H9 (cell line): ENCODE measurements at regions not wholly inside any gene's neighbourhood (a gene's known extent, or its start where the extent isn't known, plus 50 kb on each side); places are given as distances from the start of the nearest gene placed in this dataset.

ENCODE experiments used
- DNase-seq: peaks from one replicate; pipeline ENCODE4 v3.0.0-alpha.2; 2017
- H2AFZ ChIP-seq: one replicate; pipeline ENCODE4 v1.6.1; 2013; ENCODE audit warnings: mild to moderate bottlenecking, low read length, control low read depth, moderate library complexity
- H2AK5ac ChIP-seq: 2 replicates; pipeline ENCODE4 v1.6.1; 2013; ENCODE audit warnings: low read length, control low read depth, mixed read lengths; ENCODE audit not compliant: insufficient read length
- H2BK120ac ChIP-seq: one replicate; pipeline ENCODE4 v1.6.1; 2013; ENCODE audit warnings: low read depth, mild to moderate bottlenecking, low read length, control low read depth, inconsistent platforms; ENCODE audit not compliant: poor library complexity, severe bottlenecking
- H2BK12ac ChIP-seq: 2 replicates; pipeline ENCODE4 v1.6.1; 2013; ENCODE audit warnings: low read length, control low read depth, mixed read lengths, low read depth; ENCODE audit not compliant: insufficient read length
- H2BK15ac ChIP-seq: 2 replicates; pipeline ENCODE4 v1.6.1; 2013; ENCODE audit warnings: low read depth, low read length, control low read depth
- H2BK20ac ChIP-seq: one replicate; pipeline ENCODE4 v1.6.1; 2013; ENCODE audit warnings: low read depth, mild to moderate bottlenecking, low read length, control low read depth, inconsistent platforms; ENCODE audit not compliant: poor library complexity, severe bottlenecking
- H2BK5ac ChIP-seq: 2 replicates; pipeline ENCODE4 v1.6.1; 2013; ENCODE audit warnings: low read length, control low read depth, mixed read lengths; ENCODE audit not compliant: insufficient read length
- H3K14ac ChIP-seq: 2 replicates; pipeline ENCODE4 v1.6.1; 2013; ENCODE audit warnings: low read length, control low read depth; ENCODE audit not compliant: insufficient read depth
- H3K18ac ChIP-seq: 2 replicates; pipeline ENCODE4 v1.6.1; 2013; ENCODE audit warnings: low read depth, mild to moderate bottlenecking, mixed read lengths, low read length, control low read depth; ENCODE audit not compliant: insufficient read length
- H3K23ac ChIP-seq: 2 replicates; pipeline ENCODE4 v1.6.1; 2013; ENCODE audit warnings: low read length, control low read depth, mixed read lengths, low read depth; ENCODE audit not compliant: insufficient read length
- H3K23me2 ChIP-seq: 2 replicates; pipeline ENCODE4 v1.6.1; 2013; ENCODE audit warnings: low read depth, mild to moderate bottlenecking, mixed read lengths, low read length, control low read depth; ENCODE audit not compliant: insufficient read length, poor library complexity, severe bottlenecking
- H3K27ac ChIP-seq: 2 replicates; pipeline ENCODE4 v1.5.1; 2013; ENCODE audit warnings: low read length, control low read depth, mixed read lengths, low read depth; ENCODE audit not compliant: insufficient read length
- H3K27me3 ChIP-seq: 2 replicates; pipeline ENCODE4 v1.6.1; 2013; ENCODE audit warnings: low read length, control low read depth, inconsistent platforms; ENCODE audit not compliant: insufficient read depth
- H3K4ac ChIP-seq: 2 replicates; pipeline ENCODE4 v1.6.1; 2013; ENCODE audit warnings: low read depth, mild to moderate bottlenecking, control low read depth, inconsistent platforms, low read length, moderate library complexity
- H3K4me1 ChIP-seq: 2 replicates; pipeline ENCODE4 v1.6.1; 2013; ENCODE audit warnings: low read length, control low read depth, inconsistent platforms; ENCODE audit not compliant: insufficient read depth
- H3K4me2 ChIP-seq: 2 replicates; pipeline ENCODE4 v1.6.1; 2013; ENCODE audit warnings: low read length, control low read depth, mixed read lengths; ENCODE audit not compliant: insufficient read length, insufficient read depth
- H3K56ac ChIP-seq: 2 replicates; pipeline ENCODE4 v1.6.1; 2013; ENCODE audit warnings: low read depth, mild to moderate bottlenecking, mixed read lengths, low read length, control low read depth; ENCODE audit not compliant: insufficient read length
- H3K79me1 ChIP-seq: 2 replicates; pipeline ENCODE4 v1.6.1; 2013; ENCODE audit warnings: low read depth, mild to moderate bottlenecking, moderate library complexity, low read length, control low read depth, inconsistent platforms; ENCODE audit not compliant: insufficient read depth, poor library complexity, severe bottlenecking
- H3K79me2 ChIP-seq: 2 replicates; pipeline ENCODE4 v1.6.1; 2013; ENCODE audit warnings: low read length, control low read depth, inconsistent platforms; ENCODE audit not compliant: insufficient read depth
- H3K9ac ChIP-seq: 2 replicates; pipeline ENCODE4 v1.6.1; 2013; ENCODE audit warnings: low read length, control low read depth, mixed read lengths; ENCODE audit not compliant: insufficient read length; ENCODE audit errors: extremely low read depth
- H3K9me3 ChIP-seq: one replicate; pipeline ENCODE4 v1.6.1; 2013; ENCODE audit warnings: low read depth, low read length, inconsistent platforms; ENCODE audit not compliant: control insufficient read depth
- H3T11ph ChIP-seq: one replicate; pipeline ENCODE4 v1.6.1; 2013; ENCODE audit warnings: mild to moderate bottlenecking, low read length, control low read depth, inconsistent platforms
- H4K20me1 ChIP-seq: one replicate; pipeline ENCODE4 v1.6.1; 2013; ENCODE audit not compliant: control insufficient read depth, insufficient read length, insufficient read depth
- H4K5ac ChIP-seq: 2 replicates; pipeline ENCODE4 v1.6.1; 2013; ENCODE audit warnings: low read depth, mild to moderate bottlenecking, mixed read lengths, low read length, control low read depth; ENCODE audit not compliant: insufficient read length
- H4K8ac ChIP-seq: replicated peaks from 2 replicates; pipeline ENCODE4 v1.6.1; 2013; ENCODE audit warnings: low read length, control low read depth, mixed read lengths, low read depth; ENCODE audit not compliant: insufficient read length
- H4K91ac ChIP-seq: 2 replicates; pipeline ENCODE4 v1.6.1; 2013; ENCODE audit warnings: low read depth, mild to moderate bottlenecking, moderate library complexity, mixed read lengths, low read length, control low read depth; ENCODE audit not compliant: insufficient read length
- H3K27ac Mint-ChIP-seq, 3 experiments: 2 replicates in 2 of 3; 3 replicates in 1 of 3; pipeline ENCODE4 v1.8.0; 2020 to 2021; ENCODE audit warnings: mixed read lengths in 3 of 3, mild to moderate bottlenecking in 1 of 3, moderate library complexity in 1 of 3
- H3K27me3 Mint-ChIP-seq: 2 replicates; pipeline ENCODE4 v1.8.0; 2021; ENCODE audit warnings: low read depth, mild to moderate bottlenecking, moderate library complexity, mixed read lengths
- H3K36me3 Mint-ChIP-seq, 3 experiments: 2 replicates in 2 of 3; 3 replicates in 1 of 3; pipeline ENCODE4 v1.8.0; 2020 to 2021; ENCODE audit warnings: low read depth in 3 of 3, mixed read lengths in 3 of 3; ENCODE audit not compliant: insufficient read depth in 1 of 3
- H3K4me1 Mint-ChIP-seq, 2 experiments: 2 replicates each; pipeline ENCODE4 v1.8.0; 2020; ENCODE audit warnings: mixed read lengths in 2 of 2
- H3K4me3 Mint-ChIP-seq, 2 experiments: 2 replicates in 1 of 2; 3 replicates in 1 of 2; pipeline ENCODE4 v1.8.0; 2020 to 2021; ENCODE audit warnings: mild to moderate bottlenecking in 2 of 2, mixed read lengths in 2 of 2, moderate library complexity in 1 of 2
- H3K9me3 Mint-ChIP-seq, 2 experiments: 2 replicates in 1 of 2; 3 replicates in 1 of 2; pipeline ENCODE4 v1.8.0; 2020; ENCODE audit warnings: mild to moderate bottlenecking in 2 of 2, mixed read lengths in 2 of 2, moderate library complexity in 1 of 2
- CTCF ChIP-seq: fragments of 200-600 bp; sonication (generic); conservative IDR thresholded peaks from 3 replicates; pipeline ENCODE4 v1.8.0; 2021; ENCODE audit warnings: antibody characterized with exemption, mild to moderate bottlenecking
- WGBS: extraction: QIAGEN DNeasy Blood & Tissue Kit; methylation state at CpG from one replicate; pipeline ENCODE4 v1.1.7; 2013; ENCODE audit warnings: missing lambda C conversion rate, low lambda C conversion rate, mixed read lengths; ENCODE audit not compliant: insufficient read length; ENCODE audit errors: extremely low coverage; 5-methylcytosine and 5-hydroxymethylcytosine counted together

- H2BK15ac ChIP-seq, result no peak overlapping the region
- H3K4ac ChIP-seq, result no peak overlapping the region
- no peak for TF ChIP-seq CTCF
- Mint-ChIP-seq H3K4me1 (no peaks in the 10 kb centered on the region), H3K27ac (no peak overlapping the region), H3K36me3 (peaks cover 0 to 8% (median 0%) of the 10 kb centered on the region in 3 experiments; a peak in 1 of 7 replicates), H3K27me3 (no peaks in the 10 kb centered on the region; the same call in 1 of the 2 replicates), H3K9me3 (peaks cover 3 to 6% of the 10 kb centered on the region in 2 experiments; a peak in 3 of 5 replicates), H3K4me3 (no peak overlapping the region)
- no peak overlapping the region for H4K5ac ChIP-seq
- H2BK5ac ChIP-seq, result no peak overlapping the region
- no peaks in the 10 kb centered on the region for H4K20me1 ChIP-seq
- no peaks in the 10 kb centered on the region for H3K23me2 ChIP-seq
- no peak for DNase-seq
- H2BK12ac ChIP-seq, result no peak overlapping the region
- H3K14ac ChIP-seq, result no peak overlapping the region
- H3K9me3 ChIP-seq, result no peaks in the 10 kb centered on the region
- H4K91ac ChIP-seq, result no peak overlapping the region
- H3K79me1 ChIP-seq, result no peaks in the 10 kb centered on the region
- H2BK120ac ChIP-seq, result no peak overlapping the region
- no peaks in the 10 kb centered on the region for H3K79me2 ChIP-seq
- no peak overlapping the region for H3K23ac ChIP-seq
- no CpG with 5 or more reads among the region's 5 CpGs for WGBS
- H2BK20ac ChIP-seq, result no peak overlapping the region
- no peak overlapping the region for H3K9ac ChIP-seq
- H3K27me3 ChIP-seq, result no peaks in the 10 kb centered on the region
- H4K8ac ChIP-seq, result no peak overlapping the region
- H3K56ac ChIP-seq, result no peak overlapping the region
- H3K18ac ChIP-seq, result no peak overlapping the region
- H3K4me1 ChIP-seq, result no peaks in the 10 kb centered on the region
- H3K4me2 ChIP-seq, result no peak overlapping the region
- no peak overlapping the region for H2AK5ac ChIP-seq
- H3T11ph ChIP-seq, result no peak overlapping the region
- no peak overlapping the region for H3K27ac ChIP-seq
- no peak overlapping the region for H2AFZ ChIP-seq
These were observed 350.1 kb upstream of the C11orf87 start for GRCh38 chr11:109071712-109072524.
